GM12878 (cell line): ENCODE measurements at regions not wholly inside any gene's neighbourhood (a gene's known extent, or its start where the extent isn't known, plus 50 kb on each side); places are given as distances from the start of the nearest gene placed in this dataset.

Experiments
- ATAC-seq: fragments of 200-7000 bp; cut with Tn5 transposase; 3 replicates; pipeline ENCODE4 v1.9.1; 2020; ENCODE audit warnings: mild to moderate bottlenecking, moderate library complexity
- BruUV-seq: library from RNA; stranded (reverse); fragments of 400-500 nt; replicated peaks from 2 replicates; lab custom pipeline; 2021; lab: Mats Ljungman, UMichigan
- CTCF ChIA-PET: fragments of 300-600 bp; sonication (Branson Sonifier 250); formaldehyde crosslinking; extraction: SDS; loops from one replicate; lab custom pipeline; 2021; ENCODE audit warnings: inconsistent platforms; lab: Yijun Ruan, JAX
- POLR2A ChIA-PET: fragments of 350-600 bp; formaldehyde crosslinking; extraction: SDS; loops from one replicate; lab custom pipeline; 2021; ENCODE audit warnings: inconsistent platforms; lab: Charles Lee
- RAD21 ChIA-PET: fragments of 300-600 bp; sonication (Branson Sonifier 250); formaldehyde crosslinking; loops from one replicate; lab custom pipeline; 2023; ENCODE audit warnings: antibody characterized with exemption; ENCODE audit not compliant: unreplicated experiment; lab: Charles Lee
- SMC1A ChIA-PET: fragments of 300-600 bp; sonication (Branson Sonifier 250); formaldehyde crosslinking; loops from one replicate; lab custom pipeline; 2023; ENCODE audit not compliant: unreplicated experiment, uncharacterized antibody; lab: Charles Lee
- DNase-seq: peaks from one replicate; pipeline ENCODE4 v3.0.0-alpha.2; 2011; ENCODE audit warnings: low read depth, low spot score
- FAIRE-seq: peaks from 3 replicates; lab custom pipeline; 2011; peaks lifted over from hg19 to GRCh38; lab: Jason Lieb, UNC
- H2AFZ ChIP-seq: 2 replicates; pipeline ENCODE4 v1.6.0; 2011; ENCODE audit warnings: low read depth, low read length, control low read depth; ENCODE audit not compliant: control insufficient read depth
- H3K27ac ChIP-seq: 2 replicates; pipeline ENCODE4 v1.5.1; 2011; ENCODE audit warnings: control low read depth; ENCODE audit not compliant: control insufficient read depth, insufficient read depth
- H3K27me3 ChIP-seq, 2 experiments: replicated peaks in 1 of 2; 2 replicates each; pipeline versions ENCODE4 v1.6.0 to v1.6.1; 2011; ENCODE audit warnings: low read length in 1 of 2; ENCODE audit not compliant: control insufficient read depth in 2 of 2, insufficient read depth in 2 of 2
- H3K36me3 ChIP-seq, 2 experiments: 2 replicates each; pipeline ENCODE4 v1.5.1; 2011; ENCODE audit warnings: low read length in 1 of 2; ENCODE audit not compliant: control insufficient read depth in 2 of 2, insufficient read depth in 2 of 2
- H3K4me1 ChIP-seq: 2 replicates; pipeline ENCODE4 v1.6.1; 2011; ENCODE audit warnings: mild to moderate bottlenecking, low read length, moderate library complexity, mixed read lengths; ENCODE audit not compliant: control insufficient read depth, insufficient read depth
- H3K4me2 ChIP-seq: 2 replicates; pipeline ENCODE4 v1.6.0; 2011; ENCODE audit warnings: control low read depth; ENCODE audit not compliant: control insufficient read depth, insufficient read depth
- H3K4me3 ChIP-seq: fragments of 200-600 bp; sonication (generic); 2 replicates; pipeline ENCODE4 v1.5.1; 2016
- H3K79me2 ChIP-seq: 2 replicates; pipeline ENCODE4 v1.6.0; 2011; ENCODE audit warnings: low read length; ENCODE audit not compliant: control insufficient read depth, insufficient read depth
- H3K9ac ChIP-seq: 2 replicates; pipeline ENCODE4 v1.8.0; 2011; ENCODE audit warnings: low read length, control low read depth, mixed read lengths; ENCODE audit not compliant: control insufficient read depth, insufficient read depth
- H3K9me3 ChIP-seq: replicated peaks from 3 replicates; pipeline ENCODE4 v1.5.1; 2011; ENCODE audit warnings: mild to moderate bottlenecking, low read length; ENCODE audit not compliant: control insufficient read depth, insufficient read depth
- H4K20me1 ChIP-seq: 2 replicates; pipeline ENCODE4 v1.6.0; 2011; ENCODE audit not compliant: control insufficient read depth, insufficient read depth
- CUX1 ChIP-seq: IDR thresholded peaks from 2 replicates; pipeline ENCODE4 v1.6.1; 2012; ENCODE audit warnings: improper control_type of control experiment, low read depth, low read length; ENCODE audit not compliant: insufficient replicate concordance
- MEF2A ChIP-seq: IDR thresholded peaks from 2 replicates; pipeline ENCODE4 v1.6.1; 2011; ENCODE audit warnings: low read depth, mild to moderate bottlenecking, low read length, moderate library complexity; ENCODE audit not compliant: insufficient read depth
- MTA2 ChIP-seq: fragments of 450-650 bp; IDR thresholded peaks from 2 replicates; pipeline ENCODE4 v1.6.1; 2016; ENCODE audit warnings: low read depth, mild to moderate bottlenecking, moderate library complexity
- RAD51 ChIP-seq: fragments of 450-650 bp; IDR thresholded peaks from 2 replicates; pipeline ENCODE4 v1.6.1; 2016; ENCODE audit warnings: moderate library complexity, mild to moderate bottlenecking, inconsistent platforms
- SREBF1 ChIP-seq: IDR thresholded peaks from 2 replicates; pipeline ENCODE4 v1.6.1; 2012; ENCODE audit warnings: mild to moderate bottlenecking, low read length
- YBX1 ChIP-seq: fragments of 450-650 bp; IDR thresholded peaks from 2 replicates; pipeline ENCODE4 v1.6.1; 2016; ENCODE audit warnings: antibody characterized with exemption
- WGBS: methylation state at CpG from one replicate; pipeline ENCODE4 v1.1.6; 2016; ENCODE audit warnings: low lambda C conversion rate; ENCODE audit not compliant: insufficient replicate concordance, insufficient coverage; ENCODE audit errors: missing lambda C conversion rate; 5-methylcytosine and 5-hydroxymethylcytosine counted together
- in situ Hi-C: fragments of 300-500 bp; cut with MboI; formaldehyde crosslinking; loops from 9 replicates; pipeline ENCODE4 v1.14.3; 2018; ENCODE audit warnings: mixed read lengths
- intact Hi-C: fragments of 100-400 bp; cut with micrococcal nuclease; formaldehyde crosslinking; loops from one replicate; pipeline ENCODE4 v1.14.2; 2022; ENCODE audit not compliant: unreplicated experiment

GRCh38 chr6:23040899-23041298 is 471.5 kb downstream of the HDGFL1 start:
- no peak overlapping the region for H3K4me2 ChIP-seq
- H4K20me1 ChIP-seq: no peaks in the 10 kb centered on the region
- ChIA-PET SMC1A (interaction anchor here (0.7 kb wide), 1 partner anchor 59 kb away, joined by 3 read pairs; no protein-coding TSS in a partner anchor), POLR2A (interaction anchor here (0.5 kb wide), 1 partner anchor 29 kb away, joined by 3 read pairs; no protein-coding TSS in a partner anchor), RAD21 (no interaction called here), CTCF (interaction anchor here (0.6 kb wide), 1 partner anchor 330 kb away, joined by 3 read pairs; no protein-coding TSS in a partner anchor)
- no peak overlapping the region for H3K27ac ChIP-seq
- TF ChIP-seq MEF2A (no peak), YBX1 (no peak), SREBF1 (no peak), RAD51 (no peak), MTA2 (no peak), CUX1 (no peak)
- BruUV-seq: no TSS peak
- H3K4me1 ChIP-seq: no peaks in the 10 kb centered on the region
- DNase-seq (no peak), ATAC-seq (no peak), FAIRE-seq (no peak)
- in situ Hi-C loops: no loop called here
- H3K9me3 ChIP-seq: no peaks in the 10 kb centered on the region
- no peak overlapping the region for H3K9ac ChIP-seq
- intact Hi-C loops: no loop called here
- H3K4me3 ChIP-seq: no peak overlapping the region
- no peak overlapping the region for H2AFZ ChIP-seq
- WGBS: 0% methylated on average over 1 of the region's 1 CpG
- H3K79me2 ChIP-seq: no peaks in the 10 kb centered on the region
- no peaks in the 10 kb centered on the region for H3K36me3 ChIP-seq
- no peaks in the 10 kb centered on the region for H3K27me3 ChIP-seq
